A673 (cell line): ENCODE measurements at regions not wholly inside any gene's neighbourhood (a gene's known extent, or its start where the extent isn't known, plus 50 kb on each side); places are given as distances from the start of the nearest gene placed in this dataset.
"Not testable (repeated sequence)": the region's sequence is repeated elsewhere in the genome, so short reads cannot be mapped to it uniquely, and the experiment has no call there.

ENCODE experiments used
- EZH2 ChIP-seq: fragments of 200-600 bp; sonication (generic); IDR thresholded peaks from 2 replicates; pipeline ENCODE4 v1.6.1; 2017; ENCODE audit warnings: borderline replicate concordance, low read depth, mild to moderate bottlenecking, mixed read lengths, antibody characterized with exemption, low read length; ENCODE audit not compliant: poor library complexity, severe bottlenecking
- TF ChIP-seq, protein P1 (sequence below): fragments of 300-800, 200-600 bp; sonication (generic); conservative IDR thresholded peaks from 2 replicates; pipeline ENCODE4 v1.5.1; 2017; ENCODE audit warnings: low read depth, mild to moderate bottlenecking, antibody characterized with exemption, low read length, moderate library complexity, mixed read lengths

DNA sequence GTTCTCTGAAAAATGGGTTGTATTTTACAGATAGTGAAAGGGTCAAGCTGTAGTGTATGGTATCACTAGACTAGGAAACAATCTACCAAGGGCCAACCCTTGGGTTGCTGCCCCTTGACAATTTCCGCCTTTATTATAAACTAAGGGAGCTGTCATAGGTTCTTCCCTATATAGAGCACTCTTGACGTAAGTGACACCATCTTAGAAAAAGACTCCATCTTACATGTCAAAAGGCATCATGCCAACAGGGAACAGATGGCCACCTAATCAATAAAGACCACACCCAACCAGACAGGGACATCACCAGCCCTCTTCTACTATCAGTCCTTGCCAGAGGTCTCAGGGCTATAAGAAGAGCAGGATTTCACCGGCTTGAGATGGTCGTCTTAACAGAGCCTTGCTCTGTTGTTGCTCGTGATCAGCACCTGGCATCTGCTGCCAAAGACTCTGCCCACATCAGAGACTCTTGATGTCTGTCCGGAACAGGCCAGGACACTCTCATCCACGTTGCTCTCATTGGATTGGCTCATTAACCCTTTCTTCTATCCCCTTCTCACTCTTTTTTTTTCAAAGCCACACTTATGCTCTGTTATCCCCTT, 231.4 kb upstream of the PLGLB2 start:
- TF ChIP-seq, protein P1, sequence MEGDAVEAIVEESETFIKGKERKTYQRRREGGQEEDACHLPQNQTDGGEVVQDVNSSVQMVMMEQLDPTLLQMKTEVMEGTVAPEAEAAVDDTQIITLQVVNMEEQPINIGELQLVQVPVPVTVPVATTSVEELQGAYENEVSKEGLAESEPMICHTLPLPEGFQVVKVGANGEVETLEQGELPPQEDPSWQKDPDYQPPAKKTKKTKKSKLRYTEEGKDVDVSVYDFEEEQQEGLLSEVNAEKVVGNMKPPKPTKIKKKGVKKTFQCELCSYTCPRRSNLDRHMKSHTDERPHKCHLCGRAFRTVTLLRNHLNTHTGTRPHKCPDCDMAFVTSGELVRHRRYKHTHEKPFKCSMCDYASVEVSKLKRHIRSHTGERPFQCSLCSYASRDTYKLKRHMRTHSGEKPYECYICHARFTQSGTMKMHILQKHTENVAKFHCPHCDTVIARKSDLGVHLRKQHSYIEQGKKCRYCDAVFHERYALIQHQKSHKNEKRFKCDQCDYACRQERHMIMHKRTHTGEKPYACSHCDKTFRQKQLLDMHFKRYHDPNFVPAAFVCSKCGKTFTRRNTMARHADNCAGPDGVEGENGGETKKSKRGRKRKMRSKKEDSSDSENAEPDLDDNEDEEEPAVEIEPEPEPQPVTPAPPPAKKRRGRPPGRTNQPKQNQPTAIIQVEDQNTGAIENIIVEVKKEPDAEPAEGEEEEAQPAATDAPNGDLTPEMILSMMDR: not testable (repeated sequence)
- TF ChIP-seq EZH2: not testable (repeated sequence)
